GM21528 (cell line): ENCODE measurements at regions not wholly inside any gene's neighbourhood (a gene's known extent, or its start where the extent isn't known, plus 50 kb on each side); places are given as distances from the start of the nearest gene placed in this dataset.

Experiments used
- ATAC-seq: cut with Tn5 transposase; IDR thresholded peaks from one replicate; pipeline ENCODE4 v1.9.1; 2021; ENCODE audit warnings: mild to moderate bottlenecking, moderate library complexity; ENCODE audit not compliant: unreplicated experiment, low FRiP score

DNA sequence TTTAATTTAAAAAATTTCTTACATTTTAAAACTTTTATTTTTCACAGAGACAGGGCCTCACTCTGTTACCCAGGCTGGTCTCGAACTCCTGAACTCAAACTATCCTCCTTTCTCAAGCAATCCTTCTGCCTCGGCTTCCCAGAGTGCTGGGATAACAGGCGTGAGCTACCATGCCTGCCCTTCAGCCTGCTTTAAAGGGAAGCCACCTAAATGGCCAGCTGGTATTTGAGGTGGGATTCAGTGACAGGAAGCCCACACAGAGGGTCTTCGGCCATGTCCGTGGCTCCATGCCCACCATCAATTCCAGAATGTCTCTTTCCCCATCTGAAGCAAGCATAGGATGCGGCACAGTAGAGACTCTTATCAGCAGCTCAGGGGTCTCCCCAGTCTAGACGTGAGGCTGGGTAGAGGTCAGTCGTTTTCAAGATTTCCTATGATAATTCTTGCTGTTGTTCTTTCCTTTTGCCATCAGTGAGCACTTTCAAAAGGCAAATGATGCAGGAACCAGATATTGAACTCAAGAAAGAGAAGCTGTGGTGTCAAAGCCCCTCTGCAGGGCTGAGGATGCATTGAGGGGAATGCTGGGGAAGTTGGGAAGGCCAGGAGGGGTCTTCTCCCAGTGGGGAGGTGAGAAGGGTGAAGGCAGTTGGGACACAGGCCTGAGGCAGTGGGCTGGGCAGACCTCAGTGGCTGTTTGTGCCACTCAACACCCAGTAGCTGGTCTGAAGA lies 291.5 kb upstream of the IGFBP3 start:
- ATAC-seq = no peak

DNA sequence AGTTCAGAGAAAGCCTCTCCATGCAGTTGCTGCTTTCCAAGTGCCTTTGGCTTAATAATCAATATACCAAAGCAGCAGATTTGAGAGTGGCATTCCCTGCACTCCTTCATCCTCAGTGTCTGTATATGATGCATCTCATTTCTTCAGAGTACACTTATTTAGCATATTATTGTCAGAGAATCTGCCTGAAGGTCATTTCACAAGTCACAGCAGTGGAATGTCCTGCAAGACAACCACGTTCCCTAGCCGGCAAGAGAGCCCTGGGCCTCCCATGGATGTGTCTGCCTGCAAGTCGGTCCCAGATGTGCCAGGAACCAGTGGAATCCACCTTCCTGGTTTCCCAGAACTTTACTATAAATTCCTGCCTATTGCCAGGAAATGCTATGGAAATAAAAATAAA lies 289.4 kb upstream of the IGFBP3 start:
- ATAC-seq = no peak

DNA sequence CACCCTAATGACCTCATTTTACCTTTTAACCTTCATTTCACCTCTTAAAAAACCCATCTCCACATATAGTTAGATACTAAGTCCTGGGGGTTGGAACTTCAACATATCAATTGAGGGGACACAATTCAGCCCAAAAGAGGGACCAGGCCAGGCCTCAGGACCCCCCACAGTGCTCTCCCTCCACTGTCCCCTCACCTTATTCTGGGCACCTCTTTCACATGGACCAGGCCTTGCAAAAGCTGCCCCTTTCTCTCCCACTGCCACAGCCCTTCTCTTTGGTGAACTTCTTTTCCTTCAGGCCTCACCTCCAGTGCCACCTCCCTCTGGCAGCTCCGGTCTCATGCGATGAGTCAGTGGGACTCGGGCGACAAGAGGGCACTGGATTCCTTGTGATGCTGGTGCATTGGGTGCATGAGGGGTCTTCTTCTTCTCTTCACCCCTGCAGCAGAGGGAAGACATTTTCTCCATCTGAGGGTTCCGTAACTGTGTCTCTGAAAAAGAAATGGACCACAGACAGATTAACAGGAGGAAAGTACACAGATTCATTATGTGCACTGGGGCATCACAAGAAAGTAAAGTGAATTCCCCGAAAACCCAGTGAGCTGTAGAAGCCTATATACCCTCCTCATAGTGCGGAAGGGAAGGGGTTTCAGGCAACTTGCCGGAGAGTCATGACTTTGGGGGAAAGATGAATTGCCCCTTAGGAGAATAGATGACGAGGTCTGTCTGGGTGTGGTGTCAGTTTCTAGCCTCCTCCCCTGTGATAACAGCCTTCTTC lies 288.7 kb upstream of the IGFBP3 start:
- ATAC-seq = no peak

- no peak for ATAC-seq
Observed at GRCh38 chr7:46208635-46209525, 287.8 kb upstream of the IGFBP3 start.

DNA sequence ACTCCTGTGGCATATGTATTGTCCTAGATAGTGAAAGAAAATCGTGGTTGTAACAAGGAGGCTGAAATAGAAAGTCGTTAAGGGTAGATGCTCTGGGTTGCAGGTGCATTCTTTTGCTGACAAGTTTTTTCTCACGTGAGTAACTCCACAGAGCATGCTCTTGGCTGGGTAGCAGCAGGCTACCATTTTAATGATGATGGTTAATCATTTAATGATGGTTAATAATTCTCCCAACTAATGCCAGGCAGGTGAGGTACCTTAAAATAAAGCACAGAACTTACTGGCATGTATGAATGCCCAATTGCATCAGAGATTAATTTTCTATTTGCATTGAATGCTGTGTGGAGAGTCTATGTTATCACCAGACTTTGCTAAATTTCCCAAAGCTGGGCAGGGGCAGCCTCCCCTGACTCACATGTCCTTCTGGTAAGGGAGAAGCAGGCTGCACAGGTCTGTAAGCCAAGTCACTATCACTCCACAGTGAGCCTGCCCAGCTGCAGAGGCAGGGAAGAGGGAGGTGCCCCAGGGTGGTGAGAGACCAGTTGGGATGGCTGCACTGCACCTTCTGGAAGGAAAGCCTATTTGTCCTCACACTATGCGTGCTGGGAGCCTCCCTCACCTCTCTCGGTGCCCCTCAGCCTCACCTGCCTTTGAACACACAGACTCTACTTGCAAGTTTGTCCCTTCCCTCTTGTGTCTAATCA lies 287.0 kb upstream of the IGFBP3 start:
- no peak for ATAC-seq

GRCh38 chr7:46206476-46207060 lies 285.5 kb upstream of the IGFBP3 start:
- no peak for ATAC-seq

GRCh38 chr7:46205478-46205877 lies 284.4 kb upstream of the IGFBP3 start:
- ATAC-seq = no peak

DNA sequence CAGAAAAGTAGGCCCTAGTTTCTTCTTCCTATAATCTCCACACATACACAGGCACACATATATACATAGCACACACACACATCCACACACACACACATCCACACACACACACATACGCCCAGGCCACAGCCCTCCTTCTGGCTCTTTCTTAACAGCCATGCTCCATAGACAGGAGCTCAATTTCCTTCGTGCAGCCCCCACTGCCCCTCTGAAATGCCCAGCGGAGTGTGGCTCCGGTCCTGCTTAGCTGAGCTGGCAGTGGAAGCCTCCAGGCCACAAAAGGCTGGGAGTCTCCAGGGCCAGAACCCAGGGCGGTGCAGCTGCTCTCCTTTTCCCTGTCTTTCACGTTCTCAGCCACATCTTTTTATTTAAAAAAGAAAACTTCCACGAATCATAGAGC lies 282.9 kb upstream of the IGFBP3 start:
- ATAC-seq = no peak

- ATAC-seq = no peak
Observed at GRCh38 chr7:46202379-46202778, 281.3 kb upstream of the IGFBP3 start.

DNA sequence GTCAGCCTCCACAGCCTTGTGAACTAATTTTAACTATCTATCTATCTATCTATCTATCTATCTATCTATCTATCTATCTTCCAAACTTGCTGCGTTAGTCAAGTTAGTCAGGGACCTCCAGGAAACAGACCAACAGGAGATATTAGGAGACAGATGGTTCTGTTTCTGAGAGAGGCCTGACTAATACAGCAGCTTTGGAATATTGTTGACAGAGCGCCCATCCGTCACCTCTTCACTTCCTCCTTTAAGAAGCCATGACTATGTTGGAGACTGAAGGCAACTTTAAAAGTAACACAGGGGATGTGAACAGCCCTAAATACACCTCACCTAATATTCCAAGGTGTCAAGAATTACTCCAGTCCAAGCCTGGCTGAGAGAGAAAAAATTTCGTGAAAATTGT lies 280.9 kb upstream of the IGFBP3 start:
- ATAC-seq = no peak

DNA sequence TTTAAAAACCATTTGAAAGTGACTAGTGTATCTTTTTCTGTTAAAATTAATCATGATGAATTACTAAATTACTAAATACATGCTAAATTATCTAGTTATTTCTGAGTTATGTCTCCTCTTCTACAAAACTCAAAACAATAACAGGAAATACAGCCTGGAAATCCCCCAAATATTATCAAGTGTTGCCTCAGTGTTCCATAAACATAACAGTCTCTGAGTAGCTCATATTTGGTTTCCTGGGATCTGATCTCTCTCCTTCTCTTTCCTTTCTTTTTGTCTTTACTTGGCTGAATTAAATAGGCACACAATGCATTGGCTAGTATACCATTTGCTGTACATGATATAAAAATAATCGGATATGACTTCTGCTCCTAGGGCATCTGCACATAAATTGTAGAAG lies 277.6 kb upstream of the IGFBP3 start:
- ATAC-seq = no peak

GRCh38 chr7:46197785-46198540 lies 276.9 kb upstream of the IGFBP3 start:
- no peak for ATAC-seq

- no peak for ATAC-seq
Observed at GRCh38 chr7:46195934-46196333, 274.9 kb upstream of the IGFBP3 start.

DNA sequence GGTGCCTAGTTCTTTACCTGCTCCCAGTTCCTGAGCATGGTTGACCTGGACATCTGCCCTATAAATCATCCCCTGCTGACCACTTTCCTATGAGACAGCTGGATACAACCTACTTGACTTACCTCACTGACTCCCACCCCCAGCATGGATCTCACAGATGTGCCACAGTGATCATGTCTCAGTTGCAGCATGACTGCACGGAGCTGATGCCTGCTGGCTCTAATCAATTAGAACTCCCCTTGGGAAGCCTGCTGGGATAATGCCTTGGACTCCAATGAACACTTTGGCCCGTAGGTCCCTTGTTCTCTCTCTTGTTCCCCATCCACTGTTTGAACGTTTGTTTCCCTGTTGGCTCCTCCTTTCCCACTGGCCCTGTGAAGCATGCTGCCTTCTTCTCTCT lies 271.2 kb upstream of the IGFBP3 start:
- ATAC-seq = no peak

DNA sequence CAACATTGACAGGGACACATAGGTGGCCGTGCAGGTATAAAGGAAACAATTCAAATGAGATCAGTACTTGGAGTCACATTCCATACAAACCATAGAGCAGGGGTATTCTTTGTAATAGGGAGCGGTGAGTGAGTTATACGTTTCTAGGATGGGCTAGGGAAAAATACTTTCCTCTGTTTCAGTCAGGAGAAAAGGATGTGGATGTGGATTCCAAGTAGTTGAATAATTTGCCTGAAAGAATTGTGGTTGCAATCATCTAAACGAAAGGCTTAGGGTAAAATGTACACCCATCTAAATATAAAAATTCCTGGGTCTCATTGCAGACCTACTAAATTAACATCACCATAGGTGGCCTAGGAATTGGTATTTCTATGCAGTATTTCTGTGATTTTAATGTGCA lies 270.7 kb upstream of the IGFBP3 start:
- ATAC-seq = no peak

GRCh38 chr7:46191296-46191695 lies 270.2 kb upstream of the IGFBP3 start:
- ATAC-seq = no peak

DNA sequence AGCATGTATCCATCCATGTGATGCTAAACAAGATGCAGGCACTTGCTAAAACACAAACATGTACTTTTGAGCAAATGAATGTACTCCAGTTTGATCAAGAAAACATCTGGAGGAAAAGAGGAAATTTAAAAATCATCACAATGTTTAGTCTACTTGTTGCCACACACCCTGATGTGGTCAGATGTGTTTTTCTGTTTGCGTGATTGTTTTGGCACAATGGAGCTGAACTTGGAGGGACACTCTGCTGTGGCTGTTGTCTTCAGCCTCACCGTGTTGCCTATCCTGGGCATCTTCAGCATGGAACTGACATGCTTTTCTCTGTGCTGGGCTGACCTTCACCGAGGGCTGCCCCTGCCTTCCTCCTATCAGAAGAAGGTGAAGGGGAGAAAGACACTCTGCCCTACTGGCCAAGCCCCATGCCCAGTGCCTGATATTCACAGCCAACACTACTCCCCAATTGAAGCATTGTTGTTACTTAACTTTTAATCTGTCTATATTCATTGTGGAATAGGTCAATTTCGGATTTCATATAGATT lies 268.3 kb upstream of the IGFBP3 start:
- no peak for ATAC-seq

- ATAC-seq = no peak
Observed at GRCh38 chr7:46186131-46186530, 265.1 kb upstream of the IGFBP3 start.

- no peak for ATAC-seq
Observed at GRCh38 chr7:46179061-46179610, 258.1 kb upstream of the IGFBP3 start.
